Loucy (cell line): ENCODE measurements at regions not wholly inside any gene's neighbourhood (a gene's known extent, or its start where the extent isn't known, plus 50 kb on each side); places are given as distances from the start of the nearest gene placed in this dataset.

ENCODE experiments used
- EZH2phosphoT487 ChIP-seq: fragments of 200-600 bp; IDR thresholded peaks from 2 replicates; pipeline ENCODE4 v1.6.1; 2018; ENCODE audit warnings: antibody characterized with exemption, mild to moderate bottlenecking, moderate library complexity, borderline replicate concordance
- TF ChIP-seq, protein P1 (sequence below): fragments of 200-600 bp; sonication (generic); conservative IDR thresholded peaks from 2 replicates; pipeline ENCODE4 v1.5.1; 2014; ENCODE audit warnings: mild to moderate bottlenecking, antibody characterized with exemption, low read length

DNA sequence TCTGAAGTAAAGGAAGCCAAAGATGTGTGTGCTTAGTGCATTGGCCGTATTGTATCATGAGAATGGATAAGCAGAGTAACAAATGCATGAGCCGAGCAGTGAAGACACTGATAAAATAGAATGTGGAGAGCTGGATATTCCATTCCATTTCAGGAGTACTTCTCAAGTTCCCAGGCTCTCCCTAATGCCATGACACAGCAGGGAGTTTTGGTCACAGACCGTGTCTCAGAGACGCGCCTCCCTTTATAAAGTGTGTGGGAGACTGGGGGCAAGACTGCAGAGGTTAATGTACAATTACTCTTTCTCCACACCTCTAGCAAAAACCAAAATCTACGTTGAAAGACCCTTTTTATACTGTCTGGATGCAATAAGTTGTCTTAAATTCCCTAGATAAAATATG, 575.6 kb downstream of the EFNB2 start:
- TF ChIP-seq, protein P1, sequence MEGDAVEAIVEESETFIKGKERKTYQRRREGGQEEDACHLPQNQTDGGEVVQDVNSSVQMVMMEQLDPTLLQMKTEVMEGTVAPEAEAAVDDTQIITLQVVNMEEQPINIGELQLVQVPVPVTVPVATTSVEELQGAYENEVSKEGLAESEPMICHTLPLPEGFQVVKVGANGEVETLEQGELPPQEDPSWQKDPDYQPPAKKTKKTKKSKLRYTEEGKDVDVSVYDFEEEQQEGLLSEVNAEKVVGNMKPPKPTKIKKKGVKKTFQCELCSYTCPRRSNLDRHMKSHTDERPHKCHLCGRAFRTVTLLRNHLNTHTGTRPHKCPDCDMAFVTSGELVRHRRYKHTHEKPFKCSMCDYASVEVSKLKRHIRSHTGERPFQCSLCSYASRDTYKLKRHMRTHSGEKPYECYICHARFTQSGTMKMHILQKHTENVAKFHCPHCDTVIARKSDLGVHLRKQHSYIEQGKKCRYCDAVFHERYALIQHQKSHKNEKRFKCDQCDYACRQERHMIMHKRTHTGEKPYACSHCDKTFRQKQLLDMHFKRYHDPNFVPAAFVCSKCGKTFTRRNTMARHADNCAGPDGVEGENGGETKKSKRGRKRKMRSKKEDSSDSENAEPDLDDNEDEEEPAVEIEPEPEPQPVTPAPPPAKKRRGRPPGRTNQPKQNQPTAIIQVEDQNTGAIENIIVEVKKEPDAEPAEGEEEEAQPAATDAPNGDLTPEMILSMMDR: no peak
- TF ChIP-seq EZH2phosphoT487: no peak
